SK-MEL-5 (cell line): ENCODE measurements at regions not wholly inside any gene's neighbourhood (a gene's known extent, or its start where the extent isn't known, plus 50 kb on each side); places are given as distances from the start of the nearest gene placed in this dataset.

Source experiments
- DNase-seq: peaks from one replicate; pipeline ENCODE4 v3.0.0-alpha.2; 2016; ENCODE audit warnings: low read depth, low spot score
- in situ Hi-C: cut with HindIII; loops from 2 replicates; pipeline ENCODE4 v1.10.0; 2016; ENCODE audit warnings: low sequenced_read_pairs, high pct_unique_total_duplicates, low pct_unique_long_range_greater_than_20kb

DNA sequence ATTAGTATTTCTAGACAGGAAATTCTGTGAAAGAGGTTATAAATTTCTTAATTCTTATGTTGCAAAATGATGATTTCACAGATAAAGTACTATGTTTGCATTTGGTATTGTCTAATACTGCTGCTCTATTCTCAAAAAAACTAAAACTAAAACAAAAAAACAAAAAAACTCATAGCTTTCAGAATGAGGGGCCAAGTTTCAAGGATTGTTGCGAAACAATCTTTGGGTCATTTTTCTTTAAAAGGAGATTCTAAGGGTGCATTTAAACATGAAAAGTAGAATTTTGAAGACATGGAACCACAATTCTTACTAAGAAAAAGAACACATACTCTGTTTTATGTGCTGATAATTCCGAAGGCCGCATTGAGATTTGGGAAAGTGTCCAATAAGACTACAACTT, 645.1 kb downstream of the ADGRL2 start:
- in situ Hi-C loops, result no loop called here
- no peak for DNase-seq

DNA sequence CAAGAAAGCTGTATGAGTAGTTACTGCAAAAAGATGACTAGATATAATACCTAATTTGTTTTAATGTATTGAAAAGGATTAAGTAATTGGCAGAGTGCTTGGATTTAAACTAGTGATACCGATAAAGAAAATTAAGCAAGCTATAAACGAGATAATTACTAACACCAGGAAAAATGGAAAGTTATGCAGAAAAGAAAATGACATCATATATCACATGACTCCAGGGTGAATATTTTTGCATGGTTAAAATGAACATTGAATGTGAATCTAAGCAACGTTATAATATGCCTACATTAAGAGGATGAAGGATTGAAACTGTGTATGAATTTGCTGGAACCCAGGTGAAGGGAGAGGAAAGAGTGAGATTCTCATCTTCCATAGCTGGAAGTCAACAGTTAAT, 644.4 kb downstream of the ADGRL2 start:
- DNase-seq, result no peak
- in situ Hi-C loops, result no loop called here

DNA sequence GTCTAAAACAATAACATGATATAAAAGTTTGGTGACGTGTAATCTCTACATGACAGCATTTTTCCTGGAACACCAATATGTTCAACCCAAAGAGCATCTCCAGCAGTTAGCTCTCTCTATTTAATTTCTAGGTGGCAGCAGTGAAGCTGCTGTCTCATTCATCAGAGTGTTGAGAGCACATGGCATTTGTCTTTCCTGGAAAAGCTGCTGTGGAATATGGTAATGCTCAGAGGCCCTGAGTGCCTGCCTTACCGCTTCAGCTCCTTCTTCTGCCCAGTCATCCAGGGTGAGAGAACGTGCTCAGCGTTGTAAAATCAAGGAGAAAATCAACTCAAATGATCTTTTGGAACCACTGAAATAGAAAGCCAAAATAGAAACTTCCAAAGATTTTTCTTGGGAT, 640.7 kb downstream of the ADGRL2 start:
- in situ Hi-C loops, result no loop called here
- peak; percentile 3 for DNase-seq

DNA sequence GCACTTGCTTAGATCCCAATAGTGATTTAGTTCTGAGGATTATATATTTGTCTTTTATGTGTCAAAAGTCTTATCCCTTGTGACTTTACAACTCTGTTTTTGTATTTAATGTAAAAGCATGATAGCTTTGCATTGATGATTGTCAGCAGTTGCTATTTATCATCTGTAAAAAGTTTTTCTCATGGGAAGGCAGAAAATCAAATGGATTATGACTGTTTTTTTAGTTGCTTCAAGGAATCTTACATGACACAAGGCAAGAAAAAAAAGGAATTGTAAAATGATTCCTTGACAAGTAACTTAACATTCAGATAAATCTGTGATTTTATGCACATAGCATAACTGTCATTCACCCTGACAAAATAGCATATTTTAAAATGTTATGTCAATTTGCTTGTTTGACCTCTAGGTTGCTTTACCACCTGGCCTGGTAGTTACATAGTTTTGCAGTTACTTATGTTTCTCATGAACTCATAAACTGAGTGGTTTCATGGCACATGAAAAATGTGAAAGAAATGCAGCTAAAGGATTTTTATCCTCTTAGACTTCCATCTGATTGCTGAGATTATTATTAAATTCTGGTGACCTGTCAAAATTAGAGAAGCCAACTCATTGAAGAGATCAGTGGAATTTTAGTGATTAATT, 622.6 kb downstream of the ADGRL2 start:
- in situ Hi-C loops, result no loop called here
- DNase-seq, result no peak

DNA sequence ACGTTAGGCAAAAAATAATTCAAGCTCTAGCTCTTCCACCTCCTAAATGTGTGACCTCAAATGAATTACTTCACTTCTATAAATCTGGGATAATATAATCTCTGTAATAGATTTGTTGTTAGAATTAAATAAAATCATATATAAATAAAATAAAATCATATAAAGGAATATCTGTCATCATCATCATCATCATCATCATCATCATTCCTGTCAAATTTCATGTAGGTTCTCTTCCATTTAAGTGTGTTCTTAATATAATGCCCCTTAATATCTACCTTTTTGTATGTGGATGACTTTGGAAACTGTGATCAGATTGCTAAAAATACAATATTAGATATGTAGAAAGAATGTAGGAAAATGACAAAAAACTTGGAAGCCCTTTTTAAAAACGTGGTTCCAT, 621.0 kb downstream of the ADGRL2 start:
- in situ Hi-C loops, result no loop called here
- no peak for DNase-seq

DNA sequence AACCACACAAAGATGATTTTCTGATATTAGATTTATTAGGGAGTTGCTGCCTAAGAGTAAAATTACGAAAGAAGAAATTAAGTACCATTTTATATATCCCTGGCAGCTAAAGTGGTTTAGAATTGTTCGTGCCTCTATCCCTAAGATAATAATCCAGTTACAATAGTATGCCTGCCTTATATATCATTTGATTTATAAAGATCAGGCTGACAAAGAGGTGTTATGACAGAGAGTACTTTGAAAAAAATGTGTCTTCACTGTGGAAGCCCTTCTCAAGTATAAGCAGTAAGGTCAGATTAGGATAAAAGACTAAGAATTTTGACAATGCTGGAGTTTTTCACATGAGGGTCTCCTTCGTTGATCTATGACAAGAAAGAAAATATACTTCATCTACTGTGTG, 619.9 kb downstream of the ADGRL2 start:
- in situ Hi-C loops, result no loop called here
- no peak for DNase-seq

DNA sequence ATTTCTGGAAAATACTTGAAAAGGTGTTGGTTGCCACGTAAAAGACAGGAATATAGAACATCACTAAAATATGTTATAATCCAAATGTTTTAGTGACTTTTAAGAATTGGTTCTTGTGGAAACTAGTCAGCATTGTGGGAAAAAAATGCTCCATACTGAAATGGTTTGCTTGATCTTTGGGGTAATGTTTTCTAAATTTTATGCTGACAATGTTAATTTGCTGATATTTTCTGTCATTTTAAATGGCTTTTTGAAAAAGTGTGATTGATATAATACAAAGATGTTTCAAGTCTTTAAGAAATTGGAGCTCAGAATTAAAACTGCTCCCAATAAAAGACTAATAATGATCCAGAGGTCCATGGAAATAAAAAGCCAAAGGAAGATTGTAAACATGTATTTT, 610.9 kb downstream of the ADGRL2 start:
- DNase-seq, result no peak
- in situ Hi-C loops, result no loop called here

DNA sequence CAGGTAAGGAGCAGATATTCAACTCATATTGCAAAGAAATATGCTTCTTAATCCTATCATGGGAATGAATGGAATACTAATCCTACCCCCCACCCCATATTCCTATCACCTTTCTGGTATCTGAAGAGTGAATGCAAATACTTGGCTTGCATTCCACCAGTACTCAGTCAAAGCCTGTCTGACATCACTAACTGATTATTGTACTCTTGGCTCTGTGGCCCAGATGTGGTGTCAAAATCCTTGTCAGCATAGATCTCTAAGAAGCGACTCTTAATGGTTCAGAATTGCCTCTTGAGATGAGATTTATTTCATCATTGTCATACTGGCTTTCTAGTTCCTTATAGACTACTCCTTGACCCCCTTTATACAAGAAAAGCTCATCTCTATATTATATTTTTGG, 604.6 kb downstream of the ADGRL2 start:
- in situ Hi-C loops, result no loop called here

DNA sequence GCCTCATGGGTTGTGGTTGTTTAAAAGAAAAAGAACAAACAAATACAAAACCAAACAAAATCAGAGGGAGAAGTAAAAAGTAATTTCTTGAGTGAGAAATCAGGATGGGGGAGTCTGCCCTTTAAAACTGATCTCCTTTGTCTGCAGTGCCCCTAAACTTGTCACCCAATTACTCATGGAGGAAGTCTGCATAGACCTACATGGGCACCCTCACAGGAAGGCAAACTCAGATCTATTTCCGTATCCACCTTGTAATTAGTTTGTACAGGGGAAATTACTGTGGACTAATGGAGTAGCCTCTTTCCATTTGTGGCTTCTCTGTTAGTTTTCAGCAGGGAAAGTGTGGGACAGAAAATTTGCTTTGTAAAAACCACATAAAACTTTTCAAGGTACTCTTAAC, 600.4 kb downstream of the ADGRL2 start:
- no peak for DNase-seq
- in situ Hi-C loops, result no loop called here

More for the DNA sequence above, 604.6 kb downstream of the ADGRL2 start:
- no peak for DNase-seq

DNA sequence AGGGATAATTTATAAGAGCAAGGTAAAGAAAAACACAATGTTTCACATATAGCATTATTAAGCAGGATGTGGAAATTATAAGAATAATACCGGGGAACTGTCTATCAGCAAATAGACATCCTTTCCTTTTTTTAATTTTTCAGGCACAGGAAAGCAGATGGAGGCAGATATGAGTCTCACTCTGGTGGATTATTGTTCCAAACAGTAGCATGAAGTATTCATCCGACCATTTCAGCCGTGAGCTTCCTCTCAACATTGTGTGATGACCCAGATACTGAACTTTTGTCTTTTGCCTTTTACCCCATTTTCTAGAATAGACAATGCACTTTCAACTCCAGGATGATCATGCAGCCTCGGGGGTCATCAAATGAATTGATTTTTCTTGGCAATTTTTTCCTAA, 599.8 kb downstream of the ADGRL2 start:
- in situ Hi-C loops, result no loop called here

DNA sequence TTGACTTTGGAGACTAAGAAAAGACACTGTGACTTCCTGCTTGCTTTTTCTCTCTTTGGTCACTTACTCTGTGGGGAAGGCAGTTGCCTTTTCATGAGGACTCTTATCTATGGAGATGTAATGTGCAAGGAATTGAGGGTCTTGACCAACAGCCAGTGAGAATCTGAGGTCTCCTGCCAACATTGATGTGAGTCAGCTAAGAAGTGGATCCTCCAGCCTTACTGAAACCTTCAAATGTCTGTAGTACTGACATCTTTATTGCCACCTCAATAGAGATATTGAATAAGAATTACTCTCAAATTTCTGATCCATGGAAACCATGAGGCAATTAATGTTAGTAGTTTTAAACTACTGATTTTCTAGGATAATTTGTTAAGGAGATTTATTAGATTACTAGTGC, 598.4 kb downstream of the ADGRL2 start:
- DNase-seq, result no peak
- in situ Hi-C loops, result no loop called here

More for the DNA sequence above, 599.8 kb downstream of the ADGRL2 start:
- no peak for DNase-seq

DNA sequence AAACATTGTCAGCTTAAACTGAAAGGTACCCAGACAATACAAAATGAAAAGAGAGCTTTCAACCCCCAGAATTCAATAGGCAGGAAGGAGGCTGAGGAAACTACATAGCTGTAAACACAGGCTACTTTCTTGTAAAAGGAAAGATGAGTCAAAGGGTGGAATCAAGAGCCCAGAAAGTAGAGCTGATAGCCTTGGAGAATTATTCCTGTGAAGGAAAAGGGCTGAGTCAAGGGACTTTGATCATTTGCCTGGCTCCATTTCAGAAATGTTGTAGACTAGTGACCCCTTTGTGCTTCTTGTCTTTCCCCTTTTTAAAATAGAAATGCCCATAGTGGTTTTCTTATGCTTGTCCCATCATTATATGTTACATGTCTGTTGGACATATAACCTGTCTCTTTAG, 597.6 kb downstream of the ADGRL2 start:
- in situ Hi-C loops, result no loop called here
- no peak for DNase-seq

DNA sequence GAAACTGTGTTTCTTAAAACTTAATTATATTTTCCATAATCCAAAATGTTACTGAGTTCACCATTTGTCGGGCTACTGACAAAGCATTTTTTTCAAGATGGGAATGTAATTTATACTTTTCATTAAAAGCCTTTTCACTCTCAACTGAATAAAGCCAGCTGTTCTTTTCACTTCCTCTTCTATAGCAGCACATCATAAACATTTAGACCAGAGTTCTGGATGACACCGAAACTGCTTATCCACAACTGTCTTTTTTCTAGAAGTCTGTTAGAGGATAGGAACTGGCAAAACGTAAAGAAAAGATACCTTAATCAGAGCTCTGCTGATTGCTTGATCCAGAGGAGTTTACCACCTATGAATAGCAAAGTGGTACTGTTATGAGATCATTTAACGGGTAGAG, 594.7 kb downstream of the ADGRL2 start:
- no peak for DNase-seq
- in situ Hi-C loops, result no loop called here

DNA sequence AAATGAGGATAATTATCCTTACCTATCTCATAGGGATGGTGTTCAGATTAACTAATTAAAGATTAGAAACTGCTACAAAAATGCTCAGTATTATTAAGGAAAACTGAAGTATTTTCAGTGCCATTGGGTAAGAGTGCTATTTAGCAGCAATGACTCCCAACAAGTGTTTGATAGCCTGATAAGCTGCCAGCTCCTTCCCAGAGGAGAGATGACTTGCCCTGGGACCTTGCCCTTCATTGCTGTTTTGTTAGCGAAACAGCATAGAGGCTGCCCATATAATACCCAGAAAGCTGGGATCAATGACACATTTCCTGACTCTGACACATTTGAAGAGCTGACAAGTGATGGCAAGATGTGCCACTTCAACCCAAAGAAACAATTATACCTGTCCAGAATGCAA, 592.2 kb downstream of the ADGRL2 start:
- in situ Hi-C loops, result no loop called here
- no peak for DNase-seq

DNA sequence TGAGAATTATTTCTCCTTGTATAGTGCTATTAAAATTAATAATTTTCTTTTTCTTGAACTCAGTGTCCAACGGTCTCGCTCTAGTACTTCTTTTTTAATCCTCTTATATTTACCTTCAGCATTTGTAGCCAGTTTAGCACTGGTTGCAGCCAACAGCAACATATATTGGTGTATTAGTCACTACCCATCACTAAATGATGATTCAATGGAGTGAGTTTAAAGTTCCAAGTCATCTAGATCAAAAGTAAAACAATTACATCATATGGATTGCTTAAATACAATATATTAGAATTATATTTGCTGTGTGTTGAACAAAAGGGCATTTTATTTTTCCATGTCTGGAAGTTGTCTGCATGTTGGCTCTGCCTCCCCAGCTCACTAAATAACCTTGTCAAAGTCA, 591.8 kb downstream of the ADGRL2 start:
- DNase-seq, result no peak
- in situ Hi-C loops, result no loop called here

DNA sequence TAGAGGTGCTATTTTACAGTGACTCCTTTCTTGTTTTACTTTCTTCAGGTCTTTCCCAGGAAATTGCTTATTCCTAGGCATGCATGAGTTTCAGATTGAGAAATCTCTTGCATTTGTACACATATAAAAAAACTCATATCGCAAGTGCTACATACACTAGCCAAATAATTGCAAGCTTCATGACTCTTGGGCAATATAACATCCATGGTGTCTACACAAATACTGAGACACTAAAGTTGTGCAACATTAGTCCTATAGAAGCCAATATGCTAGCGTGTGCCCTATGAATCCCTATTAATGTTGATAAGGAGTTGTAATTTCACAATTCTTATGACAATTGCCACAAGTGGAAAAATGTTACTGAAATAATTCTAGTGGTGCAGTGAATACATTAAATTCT, 591.0 kb downstream of the ADGRL2 start:
- in situ Hi-C loops, result no loop called here
- DNase-seq, result no peak

DNA sequence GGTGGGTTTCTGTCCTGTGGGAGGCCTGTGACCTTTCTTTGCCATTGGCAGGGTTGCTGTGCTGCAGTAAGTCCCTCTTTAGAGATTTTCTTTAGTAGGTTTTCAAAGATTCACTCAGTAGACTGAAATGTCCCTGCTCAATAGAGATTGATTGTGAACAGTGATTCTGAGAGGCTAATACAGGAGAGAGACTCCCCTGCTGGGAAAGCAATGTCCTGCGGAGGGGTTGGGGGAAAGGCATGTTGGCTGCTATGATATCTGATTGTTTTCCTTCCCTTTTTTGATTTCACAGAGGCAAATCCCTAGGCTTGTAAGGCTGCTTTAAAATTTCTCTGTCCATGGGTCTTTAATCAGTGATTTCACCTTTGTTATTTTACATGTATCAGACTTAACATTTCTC, 589.9 kb downstream of the ADGRL2 start:
- no peak for DNase-seq
- in situ Hi-C loops, result no loop called here

DNA sequence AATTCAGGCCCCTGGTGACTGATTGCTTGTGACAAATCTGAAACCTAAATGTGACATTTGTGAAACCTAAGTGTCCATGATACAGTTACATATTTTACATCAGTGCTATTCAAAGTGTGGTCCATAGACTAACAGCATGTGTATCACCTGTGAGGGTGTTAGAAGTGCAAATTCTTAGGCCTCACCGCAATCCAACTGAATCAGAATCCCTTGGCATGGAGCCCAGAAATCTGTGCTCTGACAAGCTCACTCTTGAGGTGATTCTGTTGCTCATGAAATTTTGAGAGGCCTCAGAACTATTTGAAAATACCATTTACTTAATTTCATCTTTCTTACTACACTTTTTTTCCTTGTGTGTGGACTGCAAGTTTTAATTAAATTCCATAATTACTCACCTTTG, 587.9 kb downstream of the ADGRL2 start:
- no peak for DNase-seq
- in situ Hi-C loops, result no loop called here

DNA sequence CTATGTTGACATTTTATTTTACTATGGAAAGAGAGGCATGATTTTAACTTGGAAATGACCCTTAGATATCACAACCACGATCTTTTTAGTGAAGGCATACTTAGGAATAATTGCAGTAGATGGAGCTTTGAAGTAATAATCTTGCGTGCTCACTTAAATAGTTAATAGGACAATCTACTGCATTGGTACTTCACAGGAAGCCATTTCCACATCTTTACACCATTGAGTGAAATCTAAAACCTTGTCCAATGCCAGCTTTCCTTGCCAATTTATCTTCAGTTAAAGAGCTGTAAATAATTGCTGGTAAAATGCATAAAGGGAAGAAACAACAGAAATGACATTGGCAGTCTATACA, 586.3 kb downstream of the ADGRL2 start:
- DNase-seq, result no peak
- in situ Hi-C loops, result no loop called here

DNA sequence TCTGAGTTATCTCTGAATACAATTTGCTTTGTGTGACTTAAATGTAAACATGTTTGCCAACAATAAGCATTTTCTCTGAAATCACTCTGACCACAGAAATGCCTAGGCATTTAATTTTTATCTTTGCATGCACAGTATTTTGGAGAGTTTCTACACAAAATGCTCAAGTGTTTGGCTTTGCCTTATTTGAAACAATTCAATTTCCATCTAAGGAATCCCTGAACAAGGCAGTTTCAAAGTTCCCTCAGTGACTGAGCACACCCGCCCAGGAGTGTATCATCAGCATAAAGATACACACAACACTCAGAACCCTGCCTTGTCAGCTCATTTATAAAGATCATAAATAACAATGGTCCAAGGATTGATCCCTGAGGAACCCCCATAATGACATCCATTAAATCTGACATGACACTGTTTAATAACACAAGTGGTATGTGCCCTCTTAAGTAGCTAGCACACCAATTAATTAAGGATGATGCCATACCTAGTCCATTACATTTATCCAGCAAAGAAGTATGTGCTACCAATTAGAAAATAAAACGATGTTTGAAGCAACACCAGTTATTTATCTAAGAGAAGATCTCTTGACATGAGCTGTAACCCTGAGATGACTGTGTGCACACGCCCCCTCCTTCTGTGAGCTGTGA, 585.8 kb downstream of the ADGRL2 start:
- no peak for DNase-seq
- in situ Hi-C loops, result no loop called here
